OCI-LY7 (cell line): ENCODE measurements at regions not wholly inside any gene's neighbourhood (a gene's known extent, or its start where the extent isn't known, plus 50 kb on each side); places are given as distances from the start of the nearest gene placed in this dataset.

ENCODE experiments used
- BruUV-seq: library from RNA; stranded (reverse); fragments of 400-500 nt; replicated peaks from 2 replicates; lab custom pipeline; 2021; lab: Mats Ljungman, UMichigan
- CTCF ChIA-PET: fragments of 300-600 bp; sonication (Branson Sonifier 250); formaldehyde crosslinking; loops from one replicate; lab custom pipeline; 2022; ENCODE audit warnings: antibody characterized with exemption; ENCODE audit not compliant: unreplicated experiment; lab: Charles Lee
- POLR2A ChIA-PET: fragments of 300-600 bp; sonication (Branson Sonifier 250); formaldehyde crosslinking; loops from one replicate; lab custom pipeline; 2022; ENCODE audit warnings: antibody characterized with exemption; lab: Charles Lee
- DNase-seq: peaks from one replicate; pipeline ENCODE4 v3.0.0-alpha.2; 2015; ENCODE audit warnings: low spot score
- H2AFZ ChIP-seq: fragments of 200-600 bp; sonication (generic), shearing (Covaris generic); 2 replicates; pipeline ENCODE4 v1.6.1; 2014; ENCODE audit warnings: mild to moderate bottlenecking, antibody characterized with exemption, low read length, moderate library complexity
- H3K27ac ChIP-seq: fragments of 200-600 bp; sonication (generic); 2 replicates; pipeline ENCODE4 v1.5.1; 2014; ENCODE audit warnings: mixed run types, low read depth, mild to moderate bottlenecking, moderate library complexity, low read length, inconsistent platforms; ENCODE audit not compliant: poor library complexity, severe bottlenecking
- H3K36me3 ChIP-seq: fragments of 200-600 bp; sonication (generic); 2 replicates; pipeline ENCODE4 v1.6.1; 2014; ENCODE audit warnings: mild to moderate bottlenecking, antibody characterized with exemption, low read length, moderate library complexity, mixed read lengths; ENCODE audit not compliant: insufficient read depth
- H3K4me1 ChIP-seq: fragments of 200-600 bp; sonication (generic); 2 replicates; pipeline ENCODE4 v1.5.1; 2014; ENCODE audit warnings: mild to moderate bottlenecking, low read length; ENCODE audit not compliant: insufficient read depth, poor library complexity, severe bottlenecking
- H3K4me2 ChIP-seq: fragments of 200-600 bp; sonication (generic); 2 replicates; pipeline ENCODE4 v1.6.1; 2014; ENCODE audit warnings: mild to moderate bottlenecking, low read length
- H3K4me3 ChIP-seq: fragments of 200-600 bp; sonication (generic); 2 replicates; pipeline ENCODE4 v1.5.1; 2014; ENCODE audit warnings: mild to moderate bottlenecking, low read depth, low read length; ENCODE audit not compliant: poor library complexity, severe bottlenecking
- H3K79me2 ChIP-seq: fragments of 200-600 bp; sonication (generic); 2 replicates; pipeline ENCODE4 v1.6.1; 2016; ENCODE audit warnings: low read depth, mild to moderate bottlenecking, low read length, moderate library complexity, mixed read lengths; ENCODE audit not compliant: insufficient read depth
- H3K9me2 ChIP-seq: fragments of 200-600 bp; sonication (generic); 2 replicates; pipeline ENCODE4 v1.6.1; 2016; ENCODE audit warnings: mild to moderate bottlenecking, low read length, mixed read lengths; ENCODE audit not compliant: insufficient read depth
- H3K9me3 ChIP-seq: fragments of 200-600 bp; sonication (generic); 2 replicates; pipeline ENCODE4 v1.6.1; 2014; ENCODE audit warnings: mild to moderate bottlenecking, mixed run types, low read length, mixed read lengths
- H4K20me1 ChIP-seq: fragments of 200-600 bp; sonication (generic); 2 replicates; pipeline ENCODE4 v1.6.1; 2014; ENCODE audit warnings: mild to moderate bottlenecking, antibody characterized with exemption, low read length, moderate library complexity, mixed read lengths; ENCODE audit not compliant: insufficient read depth
- CTCF ChIP-seq: fragments of 200-600 bp; sonication (generic); conservative IDR thresholded peaks from 2 replicates; pipeline ENCODE4 v1.5.1; 2014; ENCODE audit warnings: mild to moderate bottlenecking, antibody characterized with exemption, low read length, moderate library complexity, mixed read lengths
- EZH2phosphoT487 ChIP-seq: fragments of 200-600 bp; sonication (generic); IDR thresholded peaks from 2 replicates; pipeline ENCODE4 v1.6.1; 2018; ENCODE audit warnings: low read depth, borderline replicate concordance, mild to moderate bottlenecking, mixed run types, antibody characterized with exemption, low read length, moderate library complexity, mixed read lengths
- intact Hi-C: fragments of 100-400 bp; cut with micrococcal nuclease; formaldehyde crosslinking; loops from one replicate; pipeline ENCODE4 v1.10.0; 2022; ENCODE audit not compliant: unreplicated experiment

- no peak overlapping the region for H3K27ac ChIP-seq
- no peak overlapping the region for H2AFZ ChIP-seq
- no peaks in the 10 kb centered on the region for H3K9me2 ChIP-seq
- intact Hi-C loops = no loop called here
- no peaks in the 10 kb centered on the region for H4K20me1 ChIP-seq
- CTCF ChIA-PET = no interaction called here
- no peaks in the 10 kb centered on the region for H3K79me2 ChIP-seq
- no peaks in the 10 kb centered on the region for H3K9me3 ChIP-seq
- no peak overlapping the region for H3K4me3 ChIP-seq
- BruUV-seq = no TSS peak
- TF ChIP-seq CTCF (no peak), EZH2phosphoT487 (no peak)
- DNase-seq = no peak
- POLR2A ChIA-PET = no interaction called here
- no peaks in the 10 kb centered on the region for H3K4me1 ChIP-seq
- no peaks in the 10 kb centered on the region for H3K36me3 ChIP-seq
- no peak overlapping the region for H3K4me2 ChIP-seq
These were observed 118.9 kb downstream of the LIG4 start for GRCh38 chr13:108096301-108096915.

- no peaks in the 10 kb centered on the region for H3K79me2 ChIP-seq
- no peaks in the 10 kb centered on the region for H3K9me2 ChIP-seq
- no peak overlapping the region for H2AFZ ChIP-seq
- intact Hi-C loops = no loop called here
- H3K4me2 ChIP-seq = no peak overlapping the region
- no peak for TF ChIP-seq CTCF
- no peak for TF ChIP-seq EZH2phosphoT487
- no peak overlapping the region for H3K4me3 ChIP-seq
- ChIA-PET POLR2A (no interaction called here), CTCF (no interaction called here)
- H3K27ac ChIP-seq = no peak overlapping the region
- no peak for DNase-seq
- no peaks in the 10 kb centered on the region for H3K4me1 ChIP-seq
- H3K9me3 ChIP-seq = no peaks in the 10 kb centered on the region
- H4K20me1 ChIP-seq = no peaks in the 10 kb centered on the region
- H3K36me3 ChIP-seq = no peaks in the 10 kb centered on the region
- BruUV-seq = no TSS peak
These were observed 120.3 kb downstream of the LIG4 start for GRCh38 chr13:108095036-108095435.

- no peaks in the 10 kb centered on the region for H3K9me2 ChIP-seq
- H3K4me3 ChIP-seq = no peak overlapping the region
- H3K4me1 ChIP-seq = no peaks in the 10 kb centered on the region
- intact Hi-C loops = no loop called here
- BruUV-seq = no TSS peak
- H3K79me2 ChIP-seq = no peaks in the 10 kb centered on the region
- no peak for DNase-seq
- H2AFZ ChIP-seq = no peak overlapping the region
- H3K36me3 ChIP-seq = no peaks in the 10 kb centered on the region
- TF ChIP-seq EZH2phosphoT487 = no peak
- no peak for TF ChIP-seq CTCF
- H3K4me2 ChIP-seq = no peak overlapping the region
- ChIA-PET CTCF (no interaction called here), POLR2A (no interaction called here)
- H3K27ac ChIP-seq = no peak overlapping the region
- H3K9me3 ChIP-seq = no peaks in the 10 kb centered on the region
- no peaks in the 10 kb centered on the region for H4K20me1 ChIP-seq
These were observed 121.7 kb downstream of the LIG4 start for GRCh38 chr13:108093616-108094015.
